ENCODE measurements at regions not wholly inside any gene's neighbourhood (a gene's known extent, or its start where the extent isn't known, plus 50 kb on each side); places are given as distances from the start of the nearest gene placed in this dataset.

- Histone ChIP-seq H3K9ac (ENCODE audit: low read length) (no peak overlapping the region), H3K4me2 (ENCODE audit: low read length) (no peak overlapping the region), H3K9me3 (ENCODE audit: low read length) (no peaks in the 10 kb centered on the region), H3K36me3 (ENCODE audit: insufficient read depth, low read length) (no peaks in the 10 kb centered on the region), H3K4me3 (ENCODE audit: low read length) (no peak overlapping the region), H3K27me3 (ENCODE audit: insufficient read depth, low read depth, low read length) (no peaks in the 10 kb centered on the region), H3F3A (ENCODE audit: insufficient read depth, low read length, poor library complexity, severe bottlenecking) (no peaks in the 10 kb centered on the region), H3K79me2 (replicated peaks; ENCODE audit: insufficient read depth, low read length) (no peaks in the 10 kb centered on the region), H3K27ac (ENCODE audit: low read length) (no peak overlapping the region), H2AFZ (ENCODE audit: low read depth, low read length) (no peak overlapping the region), H4K20me1 (ENCODE audit: insufficient read depth) (no peaks in the 10 kb centered on the region), H3K9me2 (ENCODE audit: insufficient read depth, low read length) (no peaks in the 10 kb centered on the region)
- TF ChIP-seq MXI1 (conservative IDR thresholded peaks at IDR 0.05; ENCODE audit: poor library complexity, severe bottlenecking): no peak
- TF ChIP-seq SMC3 (conservative IDR thresholded peaks at IDR 0.05; ENCODE audit: poor library complexity): no peak
- TF ChIP-seq CTCF (IDR thresholded peaks at IDR 0.05; ENCODE audit: poor library complexity, severe bottlenecking): no peak
- no peak for TF ChIP-seq EZH2 (IDR thresholded peaks at IDR 0.05; ENCODE audit: borderline replicate concordance, insufficient read depth, low read length, poor library complexity, severe bottlenecking)
Measured at GRCh38 chr4:3668825-3669552, 97.2 kb upstream of the ADRA2C start.

- Histone ChIP-seq H3F3A (ENCODE audit: insufficient read depth, low read length, poor library complexity, severe bottlenecking) (no peaks in the 10 kb centered on the region), H4K20me1 (ENCODE audit: insufficient read depth) (no peaks in the 10 kb centered on the region), H3K27ac (ENCODE audit: low read length) (no peak overlapping the region), H3K9me2 (ENCODE audit: insufficient read depth, low read length) (no peaks in the 10 kb centered on the region), H3K9ac (ENCODE audit: low read length) (no peak overlapping the region), H3K9me3 (ENCODE audit: low read length) (no peaks in the 10 kb centered on the region), H3K27me3 (ENCODE audit: insufficient read depth, low read depth, low read length) (no peaks in the 10 kb centered on the region), H3K79me2 (replicated peaks; ENCODE audit: insufficient read depth, low read length) (no peaks in the 10 kb centered on the region), H2AFZ (ENCODE audit: low read depth, low read length) (no peak overlapping the region), H3K4me3 (ENCODE audit: low read length) (no peak overlapping the region), H3K36me3 (ENCODE audit: insufficient read depth, low read length) (no peaks in the 10 kb centered on the region), H3K4me2 (ENCODE audit: low read length) (no peak overlapping the region)
- TF ChIP-seq EP300 (conservative IDR thresholded peaks at IDR 0.05; ENCODE audit: poor library complexity, severe bottlenecking) (no peak), RAD21 (conservative IDR thresholded peaks at IDR 0.05) (no peak), CTCF (IDR thresholded peaks at IDR 0.05; ENCODE audit: poor library complexity, severe bottlenecking) (no peak), REST (IDR thresholded peaks at IDR 0.05; ENCODE audit: borderline replicate concordance) (no peak), POLR2AphosphoS5 (IDR thresholded peaks at IDR 0.05) (no peak), SMC3 (conservative IDR thresholded peaks at IDR 0.05; ENCODE audit: poor library complexity) (no peak), TAF1 (IDR thresholded peaks at IDR 0.05; ENCODE audit: low read depth) (no peak), MXI1 (conservative IDR thresholded peaks at IDR 0.05; ENCODE audit: poor library complexity, severe bottlenecking) (no peak), EZH2 (IDR thresholded peaks at IDR 0.05; ENCODE audit: borderline replicate concordance, insufficient read depth, low read length, poor library complexity, severe bottlenecking) (no peak)
Measured at GRCh38 chr4:3667258-3667657, 98.9 kb upstream of the ADRA2C start.

All from neural cell (in vitro differentiated cells).